GM12878 (cell line): ENCODE measurements at regions not wholly inside any gene's neighbourhood (a gene's known extent, or its start where the extent isn't known, plus 50 kb on each side); places are given as distances from the start of the nearest gene placed in this dataset.

Experiments used
- ATAC-seq: fragments of 200-7000 bp; cut with Tn5 transposase; 3 replicates; pipeline ENCODE4 v1.9.1; 2020; ENCODE audit warnings: mild to moderate bottlenecking, moderate library complexity
- BruUV-seq: library from RNA; stranded (reverse); fragments of 400-500 nt; replicated peaks from 2 replicates; lab custom pipeline; 2021; lab: Mats Ljungman, UMichigan
- CTCF ChIA-PET: fragments of 300-600 bp; sonication (Branson Sonifier 250); formaldehyde crosslinking; extraction: SDS; loops from one replicate; lab custom pipeline; 2021; ENCODE audit warnings: inconsistent platforms; lab: Yijun Ruan, JAX
- POLR2A ChIA-PET: fragments of 350-600 bp; formaldehyde crosslinking; extraction: SDS; loops from one replicate; lab custom pipeline; 2021; ENCODE audit warnings: inconsistent platforms; lab: Charles Lee
- RAD21 ChIA-PET: fragments of 300-600 bp; sonication (Branson Sonifier 250); formaldehyde crosslinking; loops from one replicate; lab custom pipeline; 2023; ENCODE audit warnings: antibody characterized with exemption; ENCODE audit not compliant: unreplicated experiment; lab: Charles Lee
- SMC1A ChIA-PET: fragments of 300-600 bp; sonication (Branson Sonifier 250); formaldehyde crosslinking; loops from one replicate; lab custom pipeline; 2023; ENCODE audit not compliant: unreplicated experiment, uncharacterized antibody; lab: Charles Lee
- DNase-seq: peaks from one replicate; pipeline ENCODE4 v3.0.0-alpha.2; 2011; ENCODE audit warnings: low read depth, low spot score
- FAIRE-seq: peaks from 3 replicates; lab custom pipeline; 2011; peaks lifted over from hg19 to GRCh38; lab: Jason Lieb, UNC
- H2AFZ ChIP-seq: 2 replicates; pipeline ENCODE4 v1.6.0; 2011; ENCODE audit warnings: low read depth, low read length, control low read depth; ENCODE audit not compliant: control insufficient read depth
- H3K27ac ChIP-seq: 2 replicates; pipeline ENCODE4 v1.5.1; 2011; ENCODE audit warnings: control low read depth; ENCODE audit not compliant: control insufficient read depth, insufficient read depth
- H3K27me3 ChIP-seq, 2 experiments: replicated peaks in 1 of 2; 2 replicates each; pipeline versions ENCODE4 v1.6.0 to v1.6.1; 2011; ENCODE audit warnings: low read length in 1 of 2; ENCODE audit not compliant: control insufficient read depth in 2 of 2, insufficient read depth in 2 of 2
- H3K36me3 ChIP-seq, 2 experiments: 2 replicates each; pipeline ENCODE4 v1.5.1; 2011; ENCODE audit warnings: low read length in 1 of 2; ENCODE audit not compliant: control insufficient read depth in 2 of 2, insufficient read depth in 2 of 2
- H3K4me1 ChIP-seq: 2 replicates; pipeline ENCODE4 v1.6.1; 2011; ENCODE audit warnings: mild to moderate bottlenecking, low read length, moderate library complexity, mixed read lengths; ENCODE audit not compliant: control insufficient read depth, insufficient read depth
- H3K4me2 ChIP-seq: 2 replicates; pipeline ENCODE4 v1.6.0; 2011; ENCODE audit warnings: control low read depth; ENCODE audit not compliant: control insufficient read depth, insufficient read depth
- H3K4me3 ChIP-seq: fragments of 200-600 bp; sonication (generic); 2 replicates; pipeline ENCODE4 v1.5.1; 2016
- H3K79me2 ChIP-seq: 2 replicates; pipeline ENCODE4 v1.6.0; 2011; ENCODE audit warnings: low read length; ENCODE audit not compliant: control insufficient read depth, insufficient read depth
- H3K9ac ChIP-seq: 2 replicates; pipeline ENCODE4 v1.8.0; 2011; ENCODE audit warnings: low read length, control low read depth, mixed read lengths; ENCODE audit not compliant: control insufficient read depth, insufficient read depth
- H3K9me3 ChIP-seq: replicated peaks from 3 replicates; pipeline ENCODE4 v1.5.1; 2011; ENCODE audit warnings: mild to moderate bottlenecking, low read length; ENCODE audit not compliant: control insufficient read depth, insufficient read depth
- H4K20me1 ChIP-seq: 2 replicates; pipeline ENCODE4 v1.6.0; 2011; ENCODE audit not compliant: control insufficient read depth, insufficient read depth
- BCL11A ChIP-seq: IDR thresholded peaks from 2 replicates; pipeline ENCODE4 v1.6.1; 2011; ENCODE audit warnings: low read depth, low read length
- CHD2 ChIP-seq: IDR thresholded peaks from 2 replicates; pipeline ENCODE4 v1.6.1; 2011; ENCODE audit warnings: low read depth, low read length, improper control_type of control experiment, borderline replicate concordance
- CREM ChIP-seq: IDR thresholded peaks from 2 replicates; pipeline ENCODE4 v1.6.1; 2014; ENCODE audit warnings: antibody characterized with exemption, low read depth
- GABPA ChIP-seq: IDR thresholded peaks from 2 replicates; pipeline ENCODE4 v1.6.1; 2014; ENCODE audit warnings: antibody characterized with exemption, low read depth, mild to moderate bottlenecking, inconsistent platforms
- KLF5 ChIP-seq: fragments of 450-650 bp; IDR thresholded peaks from 2 replicates; pipeline ENCODE4 v1.6.1; 2014; ENCODE audit warnings: mild to moderate bottlenecking; ENCODE audit not compliant: partially characterized antibody
- MAX ChIP-seq: IDR thresholded peaks from 2 replicates; pipeline ENCODE4 v1.6.1; 2012; ENCODE audit warnings: low read depth, low read length, improper control_type of control experiment
- MYB ChIP-seq: fragments of 150-350 bp; IDR thresholded peaks from 2 replicates; pipeline ENCODE4 v1.6.1; 2014; ENCODE audit warnings: mild to moderate bottlenecking, low read depth, low read length, borderline replicate concordance
- RAD21 ChIP-seq: IDR thresholded peaks from 2 replicates; pipeline ENCODE4 v1.6.1; 2011; ENCODE audit warnings: mild to moderate bottlenecking, low read depth, low read length, moderate library complexity; ENCODE audit not compliant: insufficient read depth
- RELA ChIP-seq: fragments of 450-650 bp; IDR thresholded peaks from 2 replicates; pipeline ENCODE4 v1.8.0; 2014; ENCODE audit warnings: borderline replicate concordance; ENCODE audit not compliant: partially characterized antibody
- RUNX3 ChIP-seq: IDR thresholded peaks from 2 replicates; pipeline ENCODE4 v1.6.1; 2012; ENCODE audit warnings: low read length, inconsistent platforms
- SIN3A ChIP-seq: IDR thresholded peaks from 2 replicates; pipeline ENCODE4 v1.6.1; 2012; ENCODE audit warnings: low read depth, low read length, improper control_type of control experiment
- SIX5 ChIP-seq: IDR thresholded peaks from 2 replicates; pipeline ENCODE4 v1.6.1; 2011; ENCODE audit warnings: mild to moderate bottlenecking, low read depth, low read length, moderate library complexity; ENCODE audit not compliant: severe bottlenecking
- SMAD5 ChIP-seq: IDR thresholded peaks from 2 replicates; pipeline ENCODE4 v1.6.1; 2016; ENCODE audit warnings: antibody characterized with exemption, low read depth
- SP1 ChIP-seq: IDR thresholded peaks from one replicate; pipeline ENCODE4 v1.6.1; 2011; ENCODE audit warnings: low read depth, low read length
- TCF12 ChIP-seq: IDR thresholded peaks from 2 replicates; pipeline ENCODE4 v1.6.1; 2011; ENCODE audit warnings: low read depth, mild to moderate bottlenecking, low read length
- TCF7 ChIP-seq: IDR thresholded peaks from 2 replicates; pipeline ENCODE4 v1.6.1; 2014; ENCODE audit warnings: antibody characterized with exemption, borderline replicate concordance
- ZNF384 ChIP-seq: IDR thresholded peaks from 2 replicates; pipeline ENCODE4 v1.6.1; 2012; ENCODE audit warnings: low read depth, mild to moderate bottlenecking, low read length, improper control_type of control experiment, borderline replicate concordance
- WGBS: methylation state at CpG from one replicate; pipeline ENCODE4 v1.1.6; 2016; ENCODE audit warnings: low lambda C conversion rate; ENCODE audit not compliant: insufficient replicate concordance, insufficient coverage; ENCODE audit errors: missing lambda C conversion rate; 5-methylcytosine and 5-hydroxymethylcytosine counted together
- in situ Hi-C: fragments of 300-500 bp; cut with MboI; formaldehyde crosslinking; loops from 9 replicates; pipeline ENCODE4 v1.14.3; 2018; ENCODE audit warnings: mixed read lengths
- intact Hi-C: fragments of 100-400 bp; cut with micrococcal nuclease; formaldehyde crosslinking; loops from one replicate; pipeline ENCODE4 v1.14.2; 2022; ENCODE audit not compliant: unreplicated experiment

GRCh38 chr14:41062826-41063225, 543.9 kb upstream of the LRFN5 start:
- H3K36me3 ChIP-seq: no peaks in the 10 kb centered on the region
- H4K20me1 ChIP-seq: no peaks in the 10 kb centered on the region
- no peak overlapping the region for H2AFZ ChIP-seq
- H3K4me1 ChIP-seq: no peaks in the 10 kb centered on the region
- H3K27ac ChIP-seq: no peak overlapping the region
- no peak for TF ChIP-seq SIX5
- TF ChIP-seq MYB: no peak
- no peak for TF ChIP-seq ZNF384
- no peak for TF ChIP-seq RAD21
- TF ChIP-seq SP1: no peak
- no peak for TF ChIP-seq CREM
- no peak for TF ChIP-seq MAX
- TF ChIP-seq TCF7: no peak
- no peak for TF ChIP-seq TCF12
- no peak for TF ChIP-seq KLF5
- no peak for TF ChIP-seq GABPA
- TF ChIP-seq RUNX3: no peak
- no peak for TF ChIP-seq BCL11A
- no peak for TF ChIP-seq CHD2
- no peak for TF ChIP-seq SIN3A
- no peak for TF ChIP-seq RELA
- no peak for TF ChIP-seq SMAD5
- BruUV-seq: no TSS peak
- SMC1A ChIA-PET: no interaction called here
- DNase-seq (no peak), ATAC-seq (no peak), FAIRE-seq (no peak)
- H3K9ac ChIP-seq: no peak overlapping the region
- H3K9me3 ChIP-seq: no peaks in the 10 kb centered on the region
- in situ Hi-C loops: no loop called here
- intact Hi-C loops: no loop called here
- POLR2A ChIA-PET: no interaction called here
- WGBS: 100% methylated on average over 1 of the region's 1 CpG
- RAD21 ChIA-PET: no interaction called here
- CTCF ChIA-PET: interaction anchor here (1.0 kb wide), 1 partner anchor 8 kb away, joined by 3 read pairs; no protein-coding TSS in a partner anchor
- H3K4me2 ChIP-seq: no peak overlapping the region
- H3K4me3 ChIP-seq: no peak overlapping the region
- no peaks in the 10 kb centered on the region for H3K27me3 ChIP-seq
- no peaks in the 10 kb centered on the region for H3K79me2 ChIP-seq
